ENCODE measurements at regions not wholly inside any gene's neighbourhood (a gene's known extent, or its start where the extent isn't known, plus 50 kb on each side); places are given as distances from the start of the nearest gene placed in this dataset.

DNA sequence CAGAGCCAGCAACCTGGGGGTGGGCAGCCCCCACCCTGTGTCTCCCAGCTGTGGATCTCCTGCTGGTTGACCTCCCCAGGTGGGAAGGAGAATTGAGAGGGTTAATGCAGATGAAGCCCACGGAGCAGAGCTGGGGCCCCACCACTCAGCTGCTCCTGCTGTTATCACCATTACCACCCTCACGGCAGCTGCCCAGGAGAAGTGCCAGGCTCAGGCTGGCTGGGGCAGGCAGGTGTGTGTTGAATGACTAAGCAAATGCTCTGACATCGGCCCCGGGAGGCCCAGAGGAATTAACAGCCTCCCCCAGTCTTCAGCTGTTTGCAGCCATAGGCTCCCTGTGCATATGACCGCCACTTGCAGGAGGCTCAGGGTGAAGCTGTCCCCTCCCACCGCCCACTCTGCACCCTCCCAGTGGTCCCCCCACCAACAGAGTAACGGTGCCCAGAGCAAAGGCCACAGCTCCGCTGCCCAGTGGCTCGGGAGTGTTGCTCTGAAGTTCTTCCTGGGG is 133.8 kb downstream of the CPZ start:
- 43 to 57% methylated on average over 5 to 9 of the region's 9 CpGs for WGBS, 2 donors
- H3K27ac ChIP-seq = no peak overlapping the region
- H3K27me3 ChIP-seq = no peaks in the 10 kb centered on the region
- H3K4me3 ChIP-seq (replicated peaks in 1 of 3) = no peak overlapping the region
- TF ChIP-seq CTCF (IDR thresholded peaks at IDR 0.05) = no peak
- no peak for TF ChIP-seq POLR2A (IDR thresholded peaks at IDR 0.05)
- H3K4me1 ChIP-seq = no peaks in the 10 kb centered on the region
- DNase-seq = no peak
- H3K9me3 ChIP-seq = no peaks in the 10 kb centered on the region
- intact Hi-C loops (cut with DNase I) = no loop called here
- no peaks in the 10 kb centered on the region for H3K36me3 ChIP-seq

DNA sequence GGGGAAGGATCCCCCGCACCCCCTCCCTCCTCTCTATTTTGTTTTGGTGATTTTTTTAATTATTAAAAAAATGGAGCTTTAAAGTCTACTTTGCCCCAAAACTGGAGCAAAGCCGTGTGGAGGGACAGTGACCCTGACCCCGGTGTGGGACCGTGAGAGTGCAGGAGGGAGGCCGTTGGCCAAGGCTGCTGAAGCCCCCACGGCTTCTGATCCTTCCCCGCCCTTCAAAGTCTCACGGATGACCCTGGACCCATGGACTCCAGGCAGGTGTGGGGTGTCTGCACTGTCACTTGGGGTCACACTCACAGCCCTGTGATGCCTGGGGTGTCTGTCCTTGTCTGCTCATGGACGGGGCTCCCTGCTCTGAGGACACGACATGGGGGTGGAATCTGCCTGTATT is 133.3 kb downstream of the CPZ start:
- H3K4me1 ChIP-seq = no peaks in the 10 kb centered on the region
- no peaks in the 10 kb centered on the region for H3K9me3 ChIP-seq
- TF ChIP-seq CTCF (IDR thresholded peaks at IDR 0.05) (no peak), POLR2A (IDR thresholded peaks at IDR 0.05) (no peak)
- 65 to 75% methylated on average over 9 of the region's 10 CpGs for WGBS, 2 donors
- no peaks in the 10 kb centered on the region for H3K36me3 ChIP-seq
- intact Hi-C loops (cut with DNase I) = no loop called here
- no peak overlapping the region for H3K27ac ChIP-seq
- H3K27me3 ChIP-seq = no peaks in the 10 kb centered on the region
- DNase-seq = no peak
- no peak overlapping the region for H3K4me3 ChIP-seq (replicated peaks in 1 of 3)

GRCh38 chr4:8725071-8725841 is 132.7 kb downstream of the CPZ start:
- H3K27ac ChIP-seq = no peak overlapping the region
- TF ChIP-seq CTCF (IDR thresholded peaks at IDR 0.05) (no peak), POLR2A (IDR thresholded peaks at IDR 0.05) (no peak)
- intact Hi-C loops (cut with DNase I) = no loop called here
- H3K9me3 ChIP-seq = no peaks in the 10 kb centered on the region
- DNase-seq = no peak
- H3K27me3 ChIP-seq = no peaks in the 10 kb centered on the region
- 10 to 27% methylated on average over 10 to 11 of the region's 26 CpGs for WGBS, 2 donors
- H3K4me3 ChIP-seq (replicated peaks in 1 of 3) = no peak overlapping the region
- no peaks in the 10 kb centered on the region for H3K36me3 ChIP-seq
- no peaks in the 10 kb centered on the region for H3K4me1 ChIP-seq

- no peaks in the 10 kb centered on the region for H3K36me3 ChIP-seq
- no peaks in the 10 kb centered on the region for H3K9me3 ChIP-seq
- intact Hi-C loops (cut with DNase I) = no loop called here
- no peak overlapping the region for H3K4me3 ChIP-seq (replicated peaks in 1 of 3)
- no peaks in the 10 kb centered on the region for H3K4me1 ChIP-seq
- DNase-seq = no peak
- TF ChIP-seq CTCF (IDR thresholded peaks at IDR 0.05) (no peak), POLR2A (IDR thresholded peaks at IDR 0.05) (no peak)
- WGBS, 2 donors = 55 to 59% methylated on average over 14 to 17 of the region's 20 CpGs
- no peak overlapping the region for H3K27ac ChIP-seq
- H3K27me3 ChIP-seq = no peaks in the 10 kb centered on the region
Measured at GRCh38 chr4:8724436-8725070, 132.0 kb downstream of the CPZ start.

Data from thyroid gland (tissue), 4 donors.